RWPE2 (cell line): ENCODE measurements at regions not wholly inside any gene's neighbourhood (a gene's known extent, or its start where the extent isn't known, plus 50 kb on each side); places are given as distances from the start of the nearest gene placed in this dataset.
"Not testable (repeated sequence)": the region's sequence is repeated elsewhere in the genome, so short reads cannot be mapped to it uniquely, and the experiment has no call there.

ENCODE experiments used
- ATAC-seq: fragments of 200-7000 bp; cut with Tn5 transposase; 3 replicates; pipeline ENCODE4 v1.9.1; 2021; ENCODE audit warnings: low read depth
- DNase-seq: peaks from one replicate; pipeline ENCODE4 v3.0.0-alpha.2; 2020; ENCODE audit warnings: low spot score
- H3K27ac ChIP-seq: fragments of 450-650 bp; 2 replicates; pipeline ENCODE4 v1.5.1; 2017; ENCODE audit warnings: mild to moderate bottlenecking; ENCODE audit not compliant: poor library complexity, severe bottlenecking
- H3K27me3 ChIP-seq: fragments of 250-450 bp; sonication (Bioruptor Pico); 2 replicates; pipeline ENCODE4 v1.5.1; 2021; ENCODE audit warnings: mild to moderate bottlenecking, moderate library complexity; ENCODE audit not compliant: insufficient read depth, poor library complexity, severe bottlenecking
- H3K36me3 ChIP-seq: fragments of 250-450 bp; sonication (Bioruptor Pico); 2 replicates; pipeline ENCODE4 v1.5.1; 2020; ENCODE audit warnings: low read depth, mild to moderate bottlenecking, moderate library complexity
- H3K4me1 ChIP-seq: fragments of 250-450 bp; sonication (Bioruptor Pico); 2 replicates; pipeline ENCODE4 v1.5.1; 2021; ENCODE audit warnings: mild to moderate bottlenecking, moderate library complexity; ENCODE audit not compliant: insufficient read depth, poor library complexity, severe bottlenecking
- H3K4me3 ChIP-seq: fragments of 250-450 bp; sonication (Bioruptor Pico); 2 replicates; pipeline ENCODE4 v1.5.1; 2021; ENCODE audit warnings: mild to moderate bottlenecking, moderate library complexity; ENCODE audit not compliant: severe bottlenecking
- H3K9me3 ChIP-seq: fragments of 250-450 bp; sonication (Bioruptor Pico); 2 replicates; pipeline ENCODE4 v1.5.1; 2021; ENCODE audit warnings: mild to moderate bottlenecking, moderate library complexity; ENCODE audit not compliant: severe bottlenecking
- TF ChIP-seq, protein P1 (sequence below): fragments of 450-650 bp; IDR thresholded peaks from one replicate; pipeline ENCODE4 v1.5.1; 2017; ENCODE audit warnings: mild to moderate bottlenecking, moderate library complexity; ENCODE audit not compliant: poor library complexity, severe bottlenecking

DNA sequence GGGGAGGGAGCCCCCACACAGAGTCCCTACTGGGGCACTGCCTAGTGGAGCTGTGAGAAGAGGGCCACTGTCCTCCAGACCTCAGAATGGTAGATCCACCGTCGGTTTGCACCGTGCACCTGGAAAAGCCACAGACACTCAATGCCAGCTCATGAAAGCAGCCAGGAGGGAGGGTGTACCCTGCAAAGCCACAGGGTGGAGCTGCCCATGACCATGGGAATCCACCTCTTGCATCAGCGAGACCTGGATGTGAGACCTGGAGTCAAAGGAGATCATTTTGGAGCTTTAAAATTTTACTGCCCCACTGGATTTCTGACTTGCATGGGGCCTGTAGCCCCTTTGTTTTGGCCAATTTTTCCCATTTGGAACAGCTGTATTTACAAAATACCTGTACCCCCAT, 188.1 kb upstream of the IRX4 start:
- H3K27ac ChIP-seq, H3K9me3 ChIP-seq, H3K4me1 ChIP-seq, H3K4me3 ChIP-seq, H3K27me3 ChIP-seq, ATAC-seq, H3K36me3 ChIP-seq, DNase-seq: not testable (repeated sequence)
- TF ChIP-seq, protein P1, sequence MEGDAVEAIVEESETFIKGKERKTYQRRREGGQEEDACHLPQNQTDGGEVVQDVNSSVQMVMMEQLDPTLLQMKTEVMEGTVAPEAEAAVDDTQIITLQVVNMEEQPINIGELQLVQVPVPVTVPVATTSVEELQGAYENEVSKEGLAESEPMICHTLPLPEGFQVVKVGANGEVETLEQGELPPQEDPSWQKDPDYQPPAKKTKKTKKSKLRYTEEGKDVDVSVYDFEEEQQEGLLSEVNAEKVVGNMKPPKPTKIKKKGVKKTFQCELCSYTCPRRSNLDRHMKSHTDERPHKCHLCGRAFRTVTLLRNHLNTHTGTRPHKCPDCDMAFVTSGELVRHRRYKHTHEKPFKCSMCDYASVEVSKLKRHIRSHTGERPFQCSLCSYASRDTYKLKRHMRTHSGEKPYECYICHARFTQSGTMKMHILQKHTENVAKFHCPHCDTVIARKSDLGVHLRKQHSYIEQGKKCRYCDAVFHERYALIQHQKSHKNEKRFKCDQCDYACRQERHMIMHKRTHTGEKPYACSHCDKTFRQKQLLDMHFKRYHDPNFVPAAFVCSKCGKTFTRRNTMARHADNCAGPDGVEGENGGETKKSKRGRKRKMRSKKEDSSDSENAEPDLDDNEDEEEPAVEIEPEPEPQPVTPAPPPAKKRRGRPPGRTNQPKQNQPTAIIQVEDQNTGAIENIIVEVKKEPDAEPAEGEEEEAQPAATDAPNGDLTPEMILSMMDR = peak; percentile 8

DNA sequence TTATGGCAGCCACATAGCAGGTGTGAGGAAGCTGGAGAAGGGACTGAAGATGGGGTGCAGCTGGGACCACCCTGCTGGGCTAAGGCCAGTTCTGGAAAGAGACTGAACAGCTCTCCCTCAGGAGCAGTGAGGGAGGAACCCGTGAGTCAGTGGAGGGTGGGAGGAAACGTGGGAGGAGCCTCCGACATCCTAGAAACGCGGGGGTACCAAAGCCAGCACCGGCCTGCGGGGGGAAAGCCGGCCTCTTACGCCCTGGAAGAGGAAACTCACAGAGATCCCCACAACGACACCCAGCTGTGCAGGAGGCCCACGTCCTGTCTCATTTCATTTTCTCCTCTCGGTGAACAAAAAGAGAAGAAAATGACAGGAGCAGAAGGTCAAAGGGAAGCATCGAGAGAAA, 185.8 kb upstream of the IRX4 start:
- TF ChIP-seq, protein P1 = no peak
- Histone ChIP-seq H3K36me3 (no peaks in the 10 kb centered on the region), H3K4me3 (no peak overlapping the region), H3K4me1 (no peaks in the 10 kb centered on the region), H3K27me3 (no peaks in the 10 kb centered on the region), H3K9me3 (no peaks in the 10 kb centered on the region), H3K27ac (no peak overlapping the region)
- DNase-seq (no peak), ATAC-seq (no peak)

DNA sequence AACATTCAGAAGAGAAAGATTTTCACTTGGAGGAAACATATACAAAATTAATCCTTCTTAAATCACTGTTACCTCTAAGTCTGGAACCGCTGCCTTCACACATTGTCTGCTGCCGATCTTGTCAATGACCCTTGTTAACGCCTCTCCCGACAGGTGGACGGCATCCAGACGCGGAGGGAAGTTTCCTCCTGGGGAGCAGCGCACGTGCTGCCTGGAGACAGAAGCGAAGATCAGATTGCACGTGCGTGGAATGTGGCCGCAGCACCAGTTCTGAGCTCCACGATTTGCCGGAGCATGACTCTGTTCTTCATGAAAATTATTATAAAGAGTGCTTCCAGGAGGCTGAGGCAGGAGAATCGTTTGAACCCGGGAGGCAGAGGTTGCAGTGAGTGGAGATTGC, 183.6 kb upstream of the IRX4 start:
- H3K27ac ChIP-seq = no peak overlapping the region
- no peaks in the 10 kb centered on the region for H3K9me3 ChIP-seq
- no peak overlapping the region for H3K4me3 ChIP-seq
- H3K36me3 ChIP-seq = no peaks in the 10 kb centered on the region
- ATAC-seq (no peak), DNase-seq (no peak)
- TF ChIP-seq, protein P1 = no peak
- H3K27me3 ChIP-seq = peaks cover 7% of the 10 kb centered on the region
- no peaks in the 10 kb centered on the region for H3K4me1 ChIP-seq

GRCh38 chr5:2063380-2063779, 180.7 kb upstream of the IRX4 start:
- H3K4me1 ChIP-seq, H3K36me3 ChIP-seq, H3K9me3 ChIP-seq, H3K4me3 ChIP-seq, H3K27ac ChIP-seq, ATAC-seq, DNase-seq: not testable (repeated sequence)
- H3K27me3 ChIP-seq = peaks cover 11% of the 10 kb centered on the region

DNA sequence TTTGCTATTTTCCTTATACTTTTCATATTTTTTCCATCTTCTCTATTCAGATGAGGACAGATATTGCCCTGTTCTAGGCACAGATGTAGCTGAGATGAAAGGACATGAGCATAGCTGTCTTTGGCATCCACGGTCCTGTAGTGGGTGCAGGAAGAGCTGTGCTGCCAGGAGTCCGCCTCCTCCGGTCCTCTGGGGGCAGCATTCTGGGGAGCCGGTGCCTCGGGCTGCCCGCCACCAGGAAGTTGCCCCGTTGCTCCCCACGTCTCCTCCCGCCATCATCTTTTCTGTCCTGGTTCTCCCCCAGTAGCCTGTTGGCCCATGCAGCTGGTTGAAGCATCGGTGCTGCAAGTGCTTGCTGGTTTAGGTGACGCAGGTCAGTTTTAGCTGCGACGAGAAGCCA, 170.0 kb upstream of the IRX4 start:
- H3K4me1 ChIP-seq = no peaks in the 10 kb centered on the region
- H3K27me3 ChIP-seq = peaks cover 10% of the 10 kb centered on the region
- no peak for ATAC-seq
- TF ChIP-seq, protein P1 = no peak
- H3K4me3 ChIP-seq = no peak overlapping the region
- no peaks in the 10 kb centered on the region for H3K36me3 ChIP-seq
- no peaks in the 10 kb centered on the region for H3K9me3 ChIP-seq
- no peak overlapping the region for H3K27ac ChIP-seq
- DNase-seq = no peak

- DNase-seq (no peak), ATAC-seq (no peak)
- no peaks in the 10 kb centered on the region for H3K4me1 ChIP-seq
- no peaks in the 10 kb centered on the region for H3K9me3 ChIP-seq
- no peak overlapping the region for H3K4me3 ChIP-seq
- peaks cover 20% of the 10 kb centered on the region for H3K27me3 ChIP-seq
- H3K27ac ChIP-seq = no peak overlapping the region
- TF ChIP-seq, protein P1 = no peak
- no peaks in the 10 kb centered on the region for H3K36me3 ChIP-seq
Measured at GRCh38 chr5:2049876-2050275, 167.2 kb upstream of the IRX4 start.
